ENCODE measurements at regions not wholly inside any gene's neighbourhood (a gene's known extent, or its start where the extent isn't known, plus 50 kb on each side); places are given as distances from the start of the nearest gene placed in this dataset.

GRCh38 chrX:25596921-25597320, 541.2 kb upstream of the MAGEB18 start:
- no peaks in the 10 kb centered on the region for H3K9me3 ChIP-seq
- no peak overlapping the region for H3K27ac ChIP-seq
- no peak overlapping the region for H3K4me3 ChIP-seq
- 33% methylated on average over 2 of the region's 2 CpGs for WGBS (ENCODE audit: insufficient coverage, low coverage, low lambda C conversion rate, missing lambda C conversion rate)
- H3K4me1 ChIP-seq, result no peaks in the 10 kb centered on the region
- DNase-seq (no peak), ATAC-seq (no peak)
- TF ChIP-seq CTCF (IDR thresholded peaks at IDR 0.05) (no peak), POLR2A (IDR thresholded peaks at IDR 0.05) (no peak)
- intact Hi-C loops (cut with DNase I), result no loop called here
- H3K36me3 ChIP-seq, result no peaks in the 10 kb centered on the region
- peaks cover 0 to 6% of the 10 kb centered on the region in 2 donors for H3K27me3 ChIP-seq

- DNase-seq, result no peak
- intact Hi-C loops (cut with DNase I), result no loop called here
- no peak overlapping the region for H3K4me3 ChIP-seq
- H3K27me3 ChIP-seq, result peaks cover 0 to 6% of the 10 kb centered on the region in 2 donors
- no peaks in the 10 kb centered on the region for H3K9me3 ChIP-seq
- TF ChIP-seq CTCF (IDR thresholded peaks at IDR 0.05), result no peak
- TF ChIP-seq POLR2A (IDR thresholded peaks at IDR 0.05), result no peak
- H3K27ac ChIP-seq, result no peak overlapping the region
- no peaks in the 10 kb centered on the region for H3K4me1 ChIP-seq
- H3K36me3 ChIP-seq, result no peaks in the 10 kb centered on the region
- no peak for ATAC-seq
- 45% methylated on average over 2 of the region's 2 CpGs for WGBS (ENCODE audit: insufficient coverage, low coverage, low lambda C conversion rate, missing lambda C conversion rate)
These were observed 540.6 kb upstream of the MAGEB18 start for GRCh38 chrX:25597551-25597950.

GRCh38 chrX:25599061-25599460, 539.1 kb upstream of the MAGEB18 start:
- 54% methylated on average over 3 of the region's 3 CpGs for WGBS (ENCODE audit: insufficient coverage, low coverage, low lambda C conversion rate, missing lambda C conversion rate)

GRCh38 chrX:25600776-25601175, 537.4 kb upstream of the MAGEB18 start:
- Histone ChIP-seq H3K4me3 (no peak overlapping the region), H3K9me3 (no peaks in the 10 kb centered on the region), H3K36me3 (no peaks in the 10 kb centered on the region), H3K27me3 (peaks cover 0 to 3% of the 10 kb centered on the region in 2 donors), H3K27ac (no peak overlapping the region), H3K4me1 (no peaks in the 10 kb centered on the region)
- ATAC-seq (no peak), DNase-seq (no peak)
- 71% methylated on average over 1 of the region's 1 CpG for WGBS (ENCODE audit: insufficient coverage, low coverage, low lambda C conversion rate, missing lambda C conversion rate)
- intact Hi-C loops (cut with DNase I), result no loop called here
- TF ChIP-seq POLR2A (IDR thresholded peaks at IDR 0.05) (no peak), CTCF (IDR thresholded peaks at IDR 0.05) (no peak)

More at GRCh38 chrX:25599061-25599460, 539.1 kb upstream of the MAGEB18 start:
- ATAC-seq (no peak), DNase-seq (no peak)
- TF ChIP-seq POLR2A (IDR thresholded peaks at IDR 0.05) (no peak), CTCF (IDR thresholded peaks at IDR 0.05) (no peak)
- H3K36me3 ChIP-seq, result no peaks in the 10 kb centered on the region
- no peak overlapping the region for H3K27ac ChIP-seq
- H3K4me1 ChIP-seq, result no peaks in the 10 kb centered on the region
- intact Hi-C loops (cut with DNase I), result no loop called here
- H3K27me3 ChIP-seq, result peaks cover 0 to 6% of the 10 kb centered on the region in 2 donors
- H3K9me3 ChIP-seq, result no peaks in the 10 kb centered on the region
- H3K4me3 ChIP-seq, result no peak overlapping the region

GRCh38 chrX:25601323-25601722, 536.8 kb upstream of the MAGEB18 start:
- 48% methylated on average over 3 of the region's 3 CpGs for WGBS (ENCODE audit: insufficient coverage, low coverage, low lambda C conversion rate, missing lambda C conversion rate)

More at GRCh38 chrX:25601323-25601722, 536.8 kb upstream of the MAGEB18 start:
- peaks cover 0 to 3% of the 10 kb centered on the region in 2 donors for H3K27me3 ChIP-seq
- no peak overlapping the region for H3K4me3 ChIP-seq
- H3K4me1 ChIP-seq, result no peaks in the 10 kb centered on the region
- ATAC-seq (no peak), DNase-seq (no peak)
- H3K9me3 ChIP-seq, result no peaks in the 10 kb centered on the region
- no peaks in the 10 kb centered on the region for H3K36me3 ChIP-seq
- TF ChIP-seq POLR2A (IDR thresholded peaks at IDR 0.05) (no peak), CTCF (IDR thresholded peaks at IDR 0.05) (no peak)
- no peak overlapping the region for H3K27ac ChIP-seq
- intact Hi-C loops (cut with DNase I), result no loop called here

Measured in right lobe of liver (tissue), 6 donors.